Hindlimb muscle (tissue), 1 donor: ENCODE measurements at regions not wholly inside any gene's neighbourhood (a gene's known extent, or its start where the extent isn't known, plus 50 kb on each side); places are given as distances from the start of the nearest gene placed in this dataset.
"Not testable (repeated sequence)": the region's sequence is repeated elsewhere in the genome, so short reads cannot be mapped to it uniquely, and the experiment has no call there.

Source experiments
- DNase-seq: peaks from one replicate; pipeline ENCODE4 v3.0.0-alpha.2; 2013

- DNase-seq: no peak
Observed at GRCh38 chr12:69136931-69137613, 102.3 kb upstream of the CPSF6 start.

DNA sequence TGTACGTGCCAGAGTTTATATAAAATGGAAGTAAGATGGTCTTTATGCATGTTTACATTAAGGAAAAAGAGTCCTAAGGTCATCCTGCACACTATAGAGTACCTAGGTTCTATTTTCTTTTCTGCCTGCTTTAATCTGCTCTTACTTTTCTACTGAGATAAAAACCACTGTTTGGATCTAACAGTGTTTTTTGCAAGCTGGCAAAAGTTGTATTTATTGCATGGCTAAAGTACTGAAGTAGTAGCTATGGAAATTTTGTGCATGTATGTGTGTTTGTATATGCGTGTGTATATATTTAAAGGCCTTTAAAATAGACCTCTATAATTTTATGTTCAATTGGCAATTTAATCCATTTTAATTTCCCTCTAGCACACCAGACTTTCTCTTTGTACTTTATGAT, 98.3 kb upstream of the CPSF6 start:
- no peak for DNase-seq

DNA sequence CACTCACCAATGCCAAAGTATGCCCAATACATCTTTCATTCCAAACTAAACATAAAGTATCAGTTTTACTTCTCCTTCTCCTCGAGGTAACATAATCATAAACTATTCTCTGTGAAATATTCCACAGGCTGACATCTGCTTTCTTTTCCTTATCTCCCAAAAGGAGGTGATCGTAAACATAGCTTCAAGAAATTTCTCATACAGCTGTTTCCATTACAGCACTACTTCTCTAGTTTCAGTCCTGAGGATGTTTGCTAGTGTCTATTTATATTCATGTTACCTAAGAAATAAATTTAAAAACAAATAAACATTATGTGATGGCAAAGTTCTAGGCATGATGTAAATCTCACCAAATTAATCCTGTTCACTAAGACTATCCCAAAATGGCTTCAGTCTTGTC, 90.1 kb upstream of the CPSF6 start:
- no peak for DNase-seq

DNA sequence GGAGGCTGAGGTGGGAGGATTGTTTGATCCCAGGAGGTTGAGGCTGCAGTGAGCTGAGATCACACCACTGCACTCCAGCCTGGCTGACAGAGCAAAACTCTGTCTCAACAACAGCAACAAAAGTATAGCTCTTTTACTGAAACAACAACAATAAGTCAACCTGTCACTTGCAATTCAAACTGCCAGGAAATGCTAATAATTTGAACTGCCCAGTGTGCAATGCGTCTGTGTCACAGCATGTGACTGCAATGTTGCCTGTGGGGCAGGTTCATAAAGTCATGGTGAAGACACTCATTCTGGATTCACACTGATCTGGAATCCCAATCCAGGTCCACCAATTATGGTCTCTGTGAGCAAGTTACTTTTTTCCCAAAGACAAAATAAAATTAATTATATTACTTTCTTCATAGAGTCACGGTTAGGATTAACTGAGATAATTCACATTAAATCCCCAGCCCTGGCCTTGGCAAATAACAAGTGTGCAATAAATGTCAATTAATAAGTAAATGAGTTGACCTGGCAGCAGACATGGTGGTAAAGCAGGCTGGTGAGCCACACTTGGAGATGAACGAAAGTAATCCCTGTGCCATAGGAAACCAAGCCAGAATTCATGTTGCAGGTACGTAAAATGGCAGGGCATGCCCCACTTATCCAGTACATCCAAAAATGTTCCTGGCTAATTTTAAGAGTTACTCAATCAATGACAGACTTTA, 89.1 kb upstream of the CPSF6 start:
- DNase-seq: no peak

GRCh38 chr12:69150796-69151127, 88.6 kb upstream of the CPSF6 start:
- no peak for DNase-seq

- DNase-seq: no peak
Observed at GRCh38 chr12:69151254-69151764, 88.1 kb upstream of the CPSF6 start.

GRCh38 chr12:69154585-69155363, 84.6 kb upstream of the CPSF6 start:
- DNase-seq: peak; percentile 43

DNA sequence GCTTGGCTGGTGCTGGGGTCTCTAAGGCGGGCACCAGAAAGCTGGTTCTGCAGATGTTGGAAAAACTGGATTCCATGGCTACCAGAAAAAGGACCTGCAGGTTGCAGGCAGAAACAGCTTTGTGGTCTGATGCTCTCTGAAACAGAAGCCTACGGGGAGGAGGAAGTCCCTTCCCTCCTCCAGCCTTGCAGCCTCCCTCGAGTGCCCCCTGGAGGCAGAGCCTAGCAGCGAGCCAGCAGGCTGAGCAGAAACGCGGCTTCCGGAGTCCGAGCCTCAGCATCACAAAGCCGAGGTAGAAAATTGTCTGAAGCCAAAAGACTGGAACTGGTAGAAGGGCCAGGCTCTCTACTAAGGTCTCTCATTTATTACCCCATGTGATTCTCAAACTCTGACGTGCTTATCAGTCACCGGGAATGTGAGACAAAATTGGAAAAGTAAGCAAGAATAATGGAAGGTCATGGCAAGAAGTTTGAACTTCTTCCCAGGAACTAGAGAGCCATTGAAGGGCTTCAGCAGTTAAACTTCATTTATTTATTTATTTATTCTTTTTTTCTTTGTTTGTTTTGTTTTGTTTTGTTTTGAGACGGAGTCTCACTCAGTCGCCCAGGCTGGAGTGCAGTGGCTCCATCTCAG, 82.2 kb upstream of the CPSF6 start:
- DNase-seq: peak; percentile 64

- no peak for DNase-seq
Observed at GRCh38 chr12:69161829-69162228, 77.5 kb upstream of the CPSF6 start.

- DNase-seq: no peak
Observed at GRCh38 chr12:69163681-69164362, 75.5 kb upstream of the CPSF6 start.

DNA sequence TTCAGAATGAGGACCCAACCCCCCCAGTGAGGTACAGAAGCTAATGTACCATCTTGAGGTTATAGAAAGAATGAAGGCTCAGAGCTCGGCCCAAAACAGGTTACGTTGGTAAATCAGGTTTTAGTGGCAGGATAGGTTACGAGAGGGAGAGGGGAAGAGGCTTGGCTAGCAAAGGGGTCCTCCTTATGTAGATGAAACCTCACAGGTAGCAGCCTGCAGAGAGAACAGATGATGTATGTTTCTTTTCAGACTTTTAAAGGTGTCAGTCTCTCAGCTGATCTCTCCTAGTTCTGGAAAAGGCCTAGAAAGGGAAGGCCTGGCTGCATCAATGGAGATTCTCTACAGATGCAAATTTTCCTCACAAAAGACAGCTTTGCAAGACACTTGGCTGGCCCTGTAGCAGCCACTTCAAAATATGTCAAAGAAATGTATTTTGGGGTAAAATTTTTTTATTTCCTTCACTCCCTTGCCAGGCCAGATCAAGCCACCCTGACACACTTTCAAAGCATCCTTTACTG, 71.7 kb upstream of the CPSF6 start:
- DNase-seq: no peak

DNA sequence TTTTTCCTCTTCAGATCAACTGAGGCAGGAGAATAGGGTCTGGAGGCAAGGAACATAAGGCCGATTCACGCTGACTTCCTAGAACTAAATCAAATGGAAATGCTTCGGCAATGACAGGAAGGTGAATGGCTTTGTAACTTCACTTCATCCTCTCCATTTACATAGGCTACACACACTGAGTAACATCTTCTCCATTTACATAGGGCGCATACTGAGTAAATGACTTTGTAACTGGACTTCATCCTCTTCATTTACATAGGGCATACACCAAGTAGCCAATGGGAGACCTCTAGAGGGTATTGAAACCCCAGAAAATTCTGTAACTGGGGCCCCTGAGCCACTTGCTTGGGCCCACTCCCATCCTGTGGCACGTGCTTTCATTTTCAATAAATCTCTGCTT, 71.0 kb upstream of the CPSF6 start:
- no peak for DNase-seq

GRCh38 chr12:69168828-69169227, 70.5 kb upstream of the CPSF6 start:
- DNase-seq: no peak

GRCh38 chr12:69170293-69170692, 69.1 kb upstream of the CPSF6 start:
- DNase-seq: no peak

GRCh38 chr12:69171881-69172280, 67.5 kb upstream of the CPSF6 start:
- no peak for DNase-seq

- DNase-seq: no peak
Observed at GRCh38 chr12:69172491-69172890, 66.9 kb upstream of the CPSF6 start.

DNA sequence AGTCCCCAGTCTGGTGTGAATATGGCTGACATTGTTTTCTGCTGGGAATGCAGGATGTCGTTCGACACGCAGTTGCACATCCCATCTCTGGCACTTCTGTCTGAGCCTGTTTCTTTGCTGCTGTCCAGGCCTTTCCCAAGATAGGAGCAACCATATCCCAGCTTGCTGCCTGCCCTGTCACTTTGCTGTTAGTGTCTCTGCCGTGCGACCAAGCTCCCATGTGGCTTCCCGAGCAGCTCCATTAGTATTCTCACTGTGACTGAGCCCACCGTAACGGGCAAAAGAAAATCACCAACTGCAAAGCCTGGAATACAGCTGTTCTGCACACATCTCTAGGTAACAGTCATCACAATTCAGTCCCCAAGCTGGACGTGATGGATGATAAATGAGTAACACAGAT, 66.0 kb upstream of the CPSF6 start:
- DNase-seq: no peak

GRCh38 chr12:69179786-69180185, 59.6 kb upstream of the CPSF6 start:
- no peak for DNase-seq

DNA sequence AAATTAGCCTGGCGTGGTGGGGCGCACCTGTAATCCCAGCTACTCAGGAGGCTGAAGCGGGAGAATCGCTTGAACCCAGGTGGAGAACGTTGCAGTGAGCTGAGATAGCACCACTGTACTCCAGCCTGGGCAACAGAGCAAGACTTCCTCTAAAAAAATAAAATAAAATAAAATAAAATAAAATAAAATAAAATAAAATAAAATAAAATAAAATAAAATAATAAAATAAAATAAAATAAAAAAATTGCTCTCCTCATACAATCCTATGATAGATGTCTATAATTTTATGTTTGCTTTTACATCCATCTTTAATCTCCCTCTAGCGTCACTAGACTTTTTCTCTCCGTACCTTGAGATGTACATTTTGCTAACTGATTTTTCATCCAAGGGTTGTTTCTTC, 51.8 kb upstream of the CPSF6 start:
- DNase-seq: not testable (repeated sequence)

DNA sequence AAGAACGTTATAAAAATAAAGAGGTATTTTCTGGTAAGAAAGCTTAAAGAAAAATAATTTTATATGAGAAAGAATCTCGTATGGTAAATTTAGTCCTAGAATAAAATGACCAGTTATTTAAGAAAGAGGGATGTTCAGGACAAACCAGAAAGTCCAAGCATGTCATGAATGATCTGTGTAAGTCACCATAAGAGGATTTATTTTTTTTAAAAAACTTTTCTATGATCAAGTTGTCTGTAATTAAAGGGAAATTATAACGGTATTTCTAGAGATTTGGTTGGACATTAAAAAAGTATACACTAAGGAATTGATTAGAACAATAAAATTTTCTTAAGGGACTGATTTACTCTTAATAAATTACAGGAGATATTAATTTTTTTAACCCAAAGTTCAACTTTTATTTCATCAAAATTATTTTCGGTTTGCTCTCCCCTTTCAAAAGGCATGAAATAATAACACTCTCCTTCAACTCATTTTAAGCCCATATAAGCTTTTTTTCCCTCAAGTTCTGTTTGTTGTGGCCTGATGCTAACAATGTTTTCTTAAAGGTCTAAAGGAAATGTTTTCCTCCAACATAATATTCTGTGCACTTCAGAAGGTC, 49.9 kb upstream of the CPSF6 start:
- DNase-seq: no peak
